ENCODE measurements at regions not wholly inside any gene's neighbourhood (a gene's known extent, or its start where the extent isn't known, plus 50 kb on each side); places are given as distances from the start of the nearest gene placed in this dataset.

- no peak overlapping the region for H3K4me3 ChIP-seq (ENCODE audit: low read length)
- TF ChIP-seq CTCF (IDR thresholded peaks at IDR 0.05; ENCODE audit: insufficient read depth, low read depth, low read length, missing control alignments) = peak; percentile 99
- DNase-seq (ENCODE audit: low read depth) = peak; percentile 71
Observed at GRCh38 chr6:16964553-16965499, 137.0 kb upstream of the STMND1 start.

GRCh38 chr6:16961577-16961976 lies 140.3 kb upstream of the STMND1 start:
- TF ChIP-seq CTCF (IDR thresholded peaks at IDR 0.05; ENCODE audit: insufficient read depth, low read depth, low read length, missing control alignments) = no peak
- no peak for DNase-seq (ENCODE audit: low read depth)
- no peak overlapping the region for H3K4me3 ChIP-seq (ENCODE audit: low read length)

GRCh38 chr6:16959789-16960188 lies 142.1 kb upstream of the STMND1 start:
- no peak for DNase-seq (ENCODE audit: low read depth)
- no peak for TF ChIP-seq CTCF (IDR thresholded peaks at IDR 0.05; ENCODE audit: insufficient read depth, low read depth, low read length, missing control alignments)
- H3K4me3 ChIP-seq (ENCODE audit: low read length) = no peak overlapping the region

- no peak overlapping the region for H3K4me3 ChIP-seq (ENCODE audit: low read length)
- DNase-seq (ENCODE audit: low read depth) = no peak
- TF ChIP-seq CTCF (IDR thresholded peaks at IDR 0.05; ENCODE audit: insufficient read depth, low read depth, low read length, missing control alignments) = no peak
Observed at GRCh38 chr6:16956361-16956760, 145.5 kb upstream of the STMND1 start.

GRCh38 chr6:16955899-16956298 lies 146.0 kb upstream of the STMND1 start:
- no peak for DNase-seq (ENCODE audit: low read depth)
- H3K4me3 ChIP-seq (ENCODE audit: low read length) = no peak overlapping the region
- TF ChIP-seq CTCF (IDR thresholded peaks at IDR 0.05; ENCODE audit: insufficient read depth, low read depth, low read length, missing control alignments) = no peak

- no peak for TF ChIP-seq CTCF (IDR thresholded peaks at IDR 0.05; ENCODE audit: insufficient read depth, low read depth, low read length, missing control alignments)
- H3K4me3 ChIP-seq (ENCODE audit: low read length) = no peak overlapping the region
- DNase-seq (ENCODE audit: low read depth) = no peak
Observed at GRCh38 chr6:16953905-16954304, 147.9 kb upstream of the STMND1 start.

GRCh38 chr6:16953446-16953845 lies 148.4 kb upstream of the STMND1 start:
- no peak for DNase-seq (ENCODE audit: low read depth)
- H3K4me3 ChIP-seq (ENCODE audit: low read length) = no peak overlapping the region
- TF ChIP-seq CTCF (IDR thresholded peaks at IDR 0.05; ENCODE audit: insufficient read depth, low read depth, low read length, missing control alignments) = no peak

All from epithelial cell of esophagus (primary cell).